IPS-NIHi7 (cell line): ENCODE measurements at regions not wholly inside any gene's neighbourhood (a gene's known extent, or its start where the extent isn't known, plus 50 kb on each side); places are given as distances from the start of the nearest gene placed in this dataset.
"Not testable (repeated sequence)": the region's sequence is repeated elsewhere in the genome, so short reads cannot be mapped to it uniquely, and the experiment has no call there.

Source experiments
- DNase-seq: peaks from one replicate; pipeline ENCODE4 v3.0.0; 2012; ENCODE audit warnings: mixed read lengths; ENCODE audit errors: extremely low spot score

DNA sequence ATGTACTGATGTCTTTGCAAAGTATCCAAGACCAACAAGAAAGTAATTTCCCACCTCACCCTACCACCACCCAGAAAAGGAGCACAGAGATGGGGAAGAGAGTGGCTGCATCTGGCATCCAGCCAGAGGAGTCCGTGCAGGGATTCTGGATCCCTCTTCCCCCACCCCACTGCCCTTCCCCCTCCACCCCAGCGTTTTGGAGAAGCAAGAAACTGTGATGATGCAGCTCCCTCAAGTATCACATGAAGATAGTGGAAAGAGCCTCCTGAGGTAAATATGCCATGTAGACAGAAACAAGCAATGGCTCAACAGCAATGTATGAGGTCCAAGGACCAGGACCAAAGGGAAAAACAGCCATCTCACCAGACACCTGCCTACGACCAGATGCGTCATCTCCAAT, 153.8 kb downstream of the DEPDC1B start:
- DNase-seq, result no peak

DNA sequence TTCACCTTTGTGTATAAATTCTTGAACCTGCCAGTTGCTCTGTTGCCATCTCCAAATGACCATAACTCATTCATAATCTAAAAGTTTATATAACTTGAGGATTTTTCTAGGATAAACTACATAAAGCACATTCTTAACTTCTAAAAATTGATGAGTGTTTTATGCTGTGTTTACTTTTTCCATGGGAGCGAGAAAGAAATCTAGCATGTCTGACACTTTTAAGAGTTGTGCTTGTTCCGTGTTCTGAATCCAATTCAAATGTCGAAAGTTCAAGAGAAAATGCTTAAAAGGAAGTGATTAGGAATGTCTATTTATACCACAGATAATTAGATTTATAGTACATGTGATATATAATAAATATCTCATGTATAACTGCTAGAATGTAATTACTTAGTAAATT, 154.4 kb downstream of the DEPDC1B start:
- DNase-seq, result no peak

DNA sequence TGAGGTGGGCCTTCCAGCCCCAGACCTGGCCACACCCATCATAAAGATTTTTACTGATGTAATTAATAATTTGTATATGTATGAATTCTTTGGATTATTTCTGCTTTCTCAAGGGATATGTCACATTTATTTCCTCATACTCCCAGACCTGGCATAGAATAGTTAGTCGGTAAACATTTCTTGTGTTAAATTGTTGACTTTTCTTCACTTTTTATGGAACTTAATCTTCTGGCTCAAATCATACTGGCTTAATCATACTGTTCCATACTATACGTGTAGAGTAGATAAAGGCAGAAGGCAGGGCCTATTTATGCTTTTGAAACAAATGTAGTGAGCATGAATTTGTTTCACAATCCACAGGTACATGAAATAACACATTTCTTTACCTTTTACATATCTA, 155.8 kb downstream of the DEPDC1B start:
- DNase-seq, result no peak

DNA sequence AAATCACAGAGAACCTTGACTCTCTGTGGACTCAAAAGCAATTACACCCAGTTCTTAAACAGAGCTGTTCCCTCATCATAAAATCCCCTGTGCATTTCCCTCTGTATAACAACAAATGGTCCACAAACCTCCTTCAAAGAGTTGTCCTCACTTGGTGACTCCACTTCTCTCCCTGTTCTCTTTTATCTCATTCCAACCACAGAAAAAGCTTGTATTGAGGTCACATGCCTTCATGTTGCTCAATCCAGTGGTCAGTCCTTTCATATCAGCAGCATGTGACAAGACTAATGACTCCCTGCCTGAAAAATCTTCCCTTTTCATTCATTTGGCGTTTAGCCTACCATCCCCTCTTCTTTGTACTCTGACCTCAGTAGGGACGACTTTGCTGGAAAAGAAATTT, 158.0 kb downstream of the DEPDC1B start:
- DNase-seq, result no peak

DNA sequence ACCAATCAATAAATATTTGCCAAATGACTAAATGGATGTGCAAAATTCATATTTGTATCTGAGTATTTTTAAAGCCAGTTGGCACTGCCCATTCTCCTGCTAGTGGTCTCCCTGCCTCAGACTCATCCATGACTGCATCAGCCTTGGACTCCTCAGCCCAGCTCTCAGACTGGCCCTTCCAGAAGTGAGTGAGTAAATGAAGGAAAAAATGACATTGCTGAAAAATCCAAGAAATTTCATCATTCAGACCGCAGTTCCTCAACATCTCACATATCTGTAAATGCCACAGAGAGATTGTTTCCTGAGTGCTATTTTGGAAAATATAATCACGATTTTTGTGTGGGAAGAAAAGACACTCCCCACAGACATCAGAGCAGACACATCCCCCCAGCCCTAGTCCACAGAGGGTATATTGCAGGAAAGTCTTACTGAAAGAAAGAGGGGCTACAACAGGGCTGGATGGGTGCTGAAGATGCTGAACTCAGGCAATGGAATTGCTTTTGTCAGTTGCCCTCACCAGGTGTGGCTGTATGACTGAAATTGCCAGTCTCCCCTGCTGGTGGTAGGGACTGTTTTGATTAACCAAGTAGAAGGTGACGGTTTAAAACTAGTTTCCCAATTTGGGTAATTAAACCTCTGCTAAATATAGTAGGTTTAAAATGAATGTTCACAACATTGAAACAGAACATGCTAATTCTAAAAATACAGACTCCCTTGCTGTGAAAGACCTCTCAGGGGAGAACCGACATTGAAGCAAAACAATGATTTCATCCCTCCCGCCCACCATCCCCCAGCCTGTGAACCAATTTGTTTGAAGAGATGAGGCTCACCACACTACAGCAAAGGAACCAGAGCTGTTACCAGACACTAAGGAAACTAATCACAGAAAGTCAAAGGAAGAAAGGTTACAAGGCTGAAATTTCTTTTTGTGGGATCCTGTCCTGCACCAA, 158.8 kb downstream of the DEPDC1B start:
- peak; percentile 42 for DNase-seq

DNA sequence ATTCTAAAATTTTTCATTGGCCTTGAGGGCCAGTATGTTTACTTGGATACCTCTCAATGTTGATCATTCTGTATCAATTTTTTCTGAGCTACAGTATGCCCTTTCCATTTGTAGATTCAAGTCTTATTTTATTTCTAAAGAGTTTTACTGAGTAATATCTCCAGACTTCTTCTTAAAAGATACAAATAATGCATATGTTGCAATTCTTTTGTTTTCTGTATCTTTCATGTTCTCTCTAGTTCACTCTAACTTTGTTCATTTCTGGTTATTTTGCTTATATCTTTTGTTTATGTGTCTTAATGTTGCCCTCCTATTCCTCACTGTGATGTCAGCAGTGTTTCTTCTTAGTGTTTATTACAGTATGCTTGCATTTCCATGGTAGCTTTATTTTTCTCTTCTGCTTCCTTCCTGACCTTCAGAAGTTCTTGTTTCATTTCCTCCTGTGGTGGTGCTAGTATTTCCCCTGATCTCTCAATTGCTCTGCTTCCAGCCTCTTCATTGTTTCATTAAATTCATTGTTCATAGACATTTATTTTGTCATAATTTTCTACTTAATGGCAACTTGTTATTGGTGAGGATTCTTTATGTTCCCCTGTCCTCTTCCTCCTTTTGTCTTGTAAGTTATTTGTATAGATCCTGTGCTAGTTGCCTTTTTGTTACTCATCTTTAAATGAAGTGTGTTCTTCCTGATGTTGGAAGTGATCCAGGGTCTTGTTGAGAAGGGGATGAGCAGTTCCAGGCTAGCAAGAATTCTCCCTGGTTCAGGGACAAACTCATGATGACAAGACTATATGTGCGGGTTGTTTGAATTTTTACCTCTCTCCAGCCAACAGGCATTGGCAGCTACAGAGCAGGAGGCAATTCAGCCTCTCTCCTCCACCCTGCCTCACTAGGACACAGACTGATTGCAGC, 160.8 kb downstream of the DEPDC1B start:
- DNase-seq, result no peak

DNA sequence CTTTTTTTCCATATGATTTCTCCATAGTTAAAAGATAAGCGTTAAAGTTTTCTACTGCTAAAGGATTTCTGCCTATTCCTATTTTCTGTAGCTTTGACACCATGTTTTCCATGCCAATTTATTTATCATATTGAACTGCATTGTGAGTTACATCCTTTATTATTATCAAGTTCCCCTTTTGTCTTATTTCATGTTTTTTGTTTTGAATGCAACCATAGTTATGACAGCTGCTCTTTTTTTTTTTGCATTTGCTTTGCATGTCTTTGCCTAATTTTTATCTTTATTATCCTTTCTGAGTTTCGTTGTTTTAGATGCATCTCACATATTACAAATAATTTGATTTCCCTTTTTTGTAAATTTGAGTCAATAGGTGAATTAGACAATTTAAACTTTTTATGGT, 161.5 kb downstream of the DEPDC1B start:
- DNase-seq, result no peak

DNA sequence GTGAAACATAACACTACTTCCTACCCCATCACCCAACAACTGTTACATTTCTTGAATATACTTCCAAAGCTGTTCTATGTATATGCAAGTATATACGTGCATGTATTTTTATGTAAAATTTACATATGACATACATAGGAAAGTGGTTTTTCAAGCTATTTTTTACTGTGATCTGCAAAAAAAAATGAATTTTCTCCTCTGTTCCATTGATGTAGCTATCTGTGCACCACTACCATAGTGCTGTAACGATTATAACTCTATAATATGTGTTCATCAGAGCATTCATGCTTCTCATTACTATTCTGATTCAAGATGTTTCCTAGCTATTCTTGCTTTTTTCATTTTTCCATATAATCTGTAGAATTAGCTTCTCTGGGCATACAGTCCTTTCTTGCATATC, 164.0 kb downstream of the DEPDC1B start:
- DNase-seq, result no peak

DNA sequence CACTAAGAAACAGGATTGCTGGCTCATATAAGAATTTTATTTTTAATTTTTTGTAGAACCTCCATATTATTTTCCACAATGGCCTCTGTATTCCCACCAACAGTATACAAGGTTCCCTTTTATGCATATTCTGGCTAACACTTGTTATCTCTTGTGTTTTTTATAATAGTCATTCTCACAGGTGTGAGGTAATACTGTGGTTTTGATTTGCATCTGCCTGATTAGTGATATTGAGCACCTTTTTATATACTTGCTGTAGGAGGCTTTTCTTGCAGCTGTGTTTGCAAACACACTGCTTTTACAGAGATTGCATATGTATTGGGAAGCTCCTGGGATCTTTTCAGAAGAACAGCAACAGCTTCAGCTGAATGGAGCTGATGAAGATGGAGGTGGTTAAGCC, 164.8 kb downstream of the DEPDC1B start:
- DNase-seq, result no peak

DNA sequence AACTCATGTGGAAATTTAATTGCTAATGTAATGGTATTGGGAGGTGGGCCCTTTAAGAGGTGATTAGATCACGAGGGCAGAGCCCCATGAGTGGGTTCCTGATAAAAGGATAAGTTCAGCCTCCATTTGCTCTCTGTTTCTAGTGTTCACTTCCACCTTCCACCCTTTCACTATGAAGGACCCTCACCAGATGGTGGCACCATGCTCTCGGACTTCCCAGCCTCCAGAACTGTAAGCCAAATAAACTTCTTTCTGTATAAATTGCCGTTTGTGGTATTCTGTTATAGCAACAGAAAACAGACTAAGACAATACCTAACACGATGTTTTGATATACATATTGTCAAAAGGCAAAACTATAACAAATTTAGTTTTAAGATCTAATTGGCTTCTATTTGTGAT, 166.2 kb downstream of the DEPDC1B start:
- no peak for DNase-seq

DNA sequence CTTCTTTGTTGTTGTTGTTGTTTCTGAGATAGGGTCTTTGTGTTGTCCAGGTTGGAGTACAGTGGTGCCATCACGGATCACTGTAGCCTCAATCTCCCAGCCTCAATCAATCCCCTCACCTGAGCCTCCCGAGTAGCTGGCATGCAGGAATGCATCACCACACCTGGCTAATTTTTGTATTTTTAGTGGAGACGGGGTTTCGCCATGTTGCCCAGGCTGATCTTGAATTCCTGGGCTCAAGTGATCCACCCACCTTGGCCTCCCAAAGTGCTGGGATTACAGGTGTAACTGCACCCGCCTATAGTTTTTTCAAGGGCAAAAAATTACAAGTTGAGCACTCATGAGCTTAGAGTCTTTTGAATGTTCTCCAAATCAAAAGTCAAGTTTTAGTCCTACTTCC, 167.2 kb downstream of the DEPDC1B start:
- not testable (repeated sequence) for DNase-seq

DNA sequence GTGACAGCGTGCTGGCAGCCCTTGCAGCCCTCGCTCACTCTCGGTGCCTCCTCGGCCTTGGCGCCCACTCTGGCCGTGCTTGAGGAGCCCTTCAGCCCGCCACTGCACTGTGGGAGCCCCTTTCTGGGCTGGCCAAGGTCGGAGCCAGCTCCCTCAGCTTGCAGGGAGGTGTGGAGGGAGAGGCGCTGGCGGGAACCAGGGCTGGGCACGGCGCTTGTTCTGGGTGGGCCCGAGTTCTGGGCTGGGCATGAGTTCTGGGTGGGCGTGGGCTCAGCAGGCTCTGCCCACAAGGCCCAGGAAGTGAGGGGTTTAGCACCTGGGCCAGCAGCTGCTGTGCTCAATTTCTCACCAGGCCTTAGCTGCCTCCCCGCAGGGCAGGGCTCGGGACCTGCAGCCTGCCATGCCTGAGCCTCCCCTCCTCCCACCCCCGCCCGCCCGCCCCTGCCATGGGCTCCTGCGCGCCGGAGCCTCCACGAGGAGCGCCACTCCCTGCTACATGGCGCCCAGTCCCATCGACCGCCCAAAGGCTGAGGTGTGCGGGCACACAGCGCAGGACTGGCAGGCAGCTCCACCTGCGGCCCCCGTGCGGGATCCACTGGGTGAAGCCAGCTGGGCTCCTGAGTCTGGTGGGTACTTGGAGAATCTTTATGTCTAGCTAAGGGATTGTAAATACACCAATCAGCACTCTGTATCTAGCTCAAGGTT, 169.7 kb downstream of the DEPDC1B start:
- DNase-seq, result not testable (repeated sequence)

DNA sequence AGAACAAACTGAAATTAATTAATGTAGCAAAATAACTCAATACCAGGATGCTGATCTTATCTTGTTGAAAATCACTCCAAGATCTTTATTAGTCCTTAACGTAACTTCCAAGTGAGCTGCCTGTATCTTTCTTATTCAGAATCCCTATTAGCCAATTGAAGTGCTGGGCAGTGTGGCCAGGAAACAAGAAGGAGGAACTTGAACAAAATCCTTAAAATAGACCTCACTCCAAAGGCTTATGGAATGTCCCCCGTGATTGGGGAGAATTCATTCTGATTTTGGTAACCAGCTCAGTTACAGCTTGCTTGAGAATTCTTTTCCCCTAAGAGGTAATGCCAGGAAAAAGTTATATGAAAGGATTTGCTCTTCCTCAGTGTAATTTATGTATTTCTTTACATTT, 171.0 kb downstream of the DEPDC1B start:
- DNase-seq, result no peak

DNA sequence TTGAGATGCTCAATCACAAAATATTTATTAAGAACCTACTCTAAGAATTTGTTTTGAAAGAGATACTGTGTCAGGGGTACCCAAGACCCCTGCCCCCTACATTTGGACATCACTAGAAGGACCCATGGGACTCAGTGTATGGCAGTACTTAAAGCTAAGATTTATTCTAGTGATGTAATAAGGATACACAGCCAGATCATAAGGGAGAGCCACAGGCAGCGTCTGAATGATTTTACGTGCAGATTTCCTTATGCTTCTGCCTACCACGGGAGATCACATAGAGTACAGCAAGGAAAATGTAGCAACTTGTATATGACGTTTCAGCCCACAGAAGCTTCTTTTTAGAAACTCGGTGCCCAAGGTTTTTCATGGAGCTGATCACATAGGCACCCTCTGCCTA, 172.9 kb downstream of the DEPDC1B start:
- DNase-seq, result no peak

DNA sequence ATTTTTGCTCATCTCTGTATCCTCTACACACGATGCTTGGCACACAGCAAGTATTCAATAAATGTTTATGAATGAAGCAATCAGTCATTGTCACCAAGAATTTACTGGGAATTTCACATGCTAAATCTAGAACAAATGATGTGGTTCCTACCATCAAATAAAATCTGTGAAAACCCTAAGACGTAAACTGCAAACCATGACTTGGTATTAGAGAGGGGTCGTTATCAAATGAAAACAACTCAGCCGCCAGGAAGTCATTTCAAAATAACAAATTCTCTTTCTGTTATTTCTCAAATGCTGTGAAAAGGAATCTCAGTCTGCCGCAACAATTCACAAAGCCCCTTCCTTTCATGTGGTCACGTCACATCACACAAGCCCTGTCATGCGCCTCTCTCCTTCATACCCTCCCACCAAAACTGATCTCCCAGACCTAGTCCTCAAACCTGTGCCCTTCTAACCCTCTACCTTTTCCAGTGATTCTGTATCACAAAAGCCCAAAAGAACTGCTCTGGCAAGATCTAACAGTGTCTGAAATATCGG, 173.6 kb downstream of the DEPDC1B start:
- no peak for DNase-seq

DNA sequence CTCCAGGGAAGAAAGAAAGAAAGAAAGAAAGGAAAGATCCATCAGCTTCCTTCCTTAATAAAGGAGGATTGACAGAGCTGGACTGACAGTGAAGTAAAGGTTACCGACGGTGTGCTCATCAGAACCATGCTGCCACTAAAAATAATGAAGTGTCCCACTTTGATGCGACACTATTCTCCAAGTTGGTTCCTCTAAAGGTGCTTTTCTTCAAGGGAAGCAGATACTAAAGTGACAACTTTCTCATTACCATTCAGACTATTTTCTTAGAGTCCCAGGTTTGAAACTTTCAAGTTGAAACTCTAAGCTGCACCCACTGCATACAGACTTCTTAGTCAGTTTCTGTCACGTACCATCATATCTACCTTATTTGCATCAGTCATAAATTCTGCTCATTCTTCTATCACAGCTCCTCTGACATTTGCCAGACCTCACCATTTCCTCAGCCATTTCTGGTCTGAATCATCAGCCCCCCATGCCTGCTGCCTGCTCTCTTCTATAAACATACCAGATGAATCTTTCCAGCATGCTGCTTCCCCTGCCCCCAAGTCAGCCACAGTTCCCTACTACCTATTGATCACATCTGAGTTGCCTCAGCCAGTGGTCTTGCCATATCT, 177.6 kb downstream of the DEPDC1B start:
- DNase-seq, result no peak

DNA sequence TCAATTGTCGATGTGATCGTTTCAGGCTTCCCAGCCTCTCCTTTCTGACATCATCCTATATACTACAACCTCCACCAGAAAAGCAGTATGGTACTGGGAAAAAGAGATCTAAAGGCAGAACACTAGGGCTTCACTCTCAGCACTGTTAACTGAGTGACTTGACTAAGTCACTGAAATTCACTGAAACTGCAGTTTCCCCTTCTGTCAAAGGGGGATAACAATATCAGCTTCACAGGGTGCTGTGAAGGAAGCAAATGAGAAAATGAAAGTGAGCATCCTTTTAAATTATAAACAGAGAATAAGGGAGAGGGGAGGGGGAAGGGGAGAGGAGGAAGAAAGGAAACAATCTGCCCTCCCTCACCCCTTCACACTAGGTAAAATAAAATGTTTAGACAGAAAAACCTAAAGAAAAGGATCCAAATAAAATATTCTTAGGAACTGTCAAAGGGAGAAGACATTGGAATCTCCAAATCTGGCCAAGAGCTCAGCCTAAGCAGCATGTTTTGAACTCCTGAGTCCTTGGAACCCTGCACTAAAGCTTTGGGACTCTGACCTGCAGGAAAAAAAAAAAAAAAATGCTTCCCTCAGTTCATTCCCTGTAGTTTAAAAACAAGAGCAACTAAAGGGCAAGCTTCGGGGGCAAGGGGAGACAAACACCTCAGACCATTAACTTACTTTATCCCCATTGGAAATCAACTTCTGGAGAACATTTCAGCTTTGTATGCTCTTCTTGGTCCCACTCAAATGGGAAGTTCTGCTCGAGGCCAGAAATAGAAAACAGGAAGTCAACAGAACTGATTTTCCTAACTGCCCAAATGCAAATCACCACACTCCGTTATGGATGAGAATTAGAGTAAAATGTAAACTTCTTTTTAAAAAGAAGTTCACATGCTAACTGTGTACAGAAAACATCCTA, 178.3 kb downstream of the DEPDC1B start:
- DNase-seq, result no peak

DNA sequence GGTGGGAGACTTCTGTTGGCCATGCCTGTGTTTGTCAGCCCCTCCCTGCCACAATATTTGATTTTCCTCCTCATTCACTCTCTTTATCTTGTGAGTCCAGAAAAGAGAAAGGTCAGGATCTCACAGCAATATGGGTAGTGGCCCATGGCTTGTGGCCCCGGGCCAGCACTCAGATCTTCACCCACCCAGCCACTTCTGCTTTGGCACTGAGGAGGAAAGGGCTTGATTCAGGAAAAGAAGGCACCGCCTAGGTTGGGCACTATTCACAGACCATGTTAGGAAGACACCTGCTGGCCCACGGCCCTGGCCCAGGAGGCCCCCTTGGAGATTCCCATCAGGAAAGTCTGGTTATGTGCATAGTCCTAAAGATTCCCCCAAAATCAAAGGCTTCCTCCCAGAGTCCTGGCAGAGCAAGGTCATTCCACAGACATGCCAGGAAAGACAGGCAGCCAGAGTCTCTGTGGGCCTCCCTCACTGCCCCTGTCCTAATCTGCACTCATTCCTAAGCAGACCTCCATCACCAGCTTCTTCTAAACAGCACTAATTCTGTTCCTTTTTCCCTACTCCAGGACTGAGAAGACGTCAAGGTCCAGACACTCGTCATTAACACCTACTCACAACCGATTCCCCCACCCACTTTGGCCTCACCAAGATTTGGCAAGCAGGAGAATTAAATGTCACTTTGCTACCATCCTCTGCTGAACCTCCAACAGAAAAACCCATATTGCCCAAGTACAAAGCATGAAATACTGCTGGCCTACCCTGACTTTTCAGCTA, 179.3 kb downstream of the DEPDC1B start:
- no peak for DNase-seq

DNA sequence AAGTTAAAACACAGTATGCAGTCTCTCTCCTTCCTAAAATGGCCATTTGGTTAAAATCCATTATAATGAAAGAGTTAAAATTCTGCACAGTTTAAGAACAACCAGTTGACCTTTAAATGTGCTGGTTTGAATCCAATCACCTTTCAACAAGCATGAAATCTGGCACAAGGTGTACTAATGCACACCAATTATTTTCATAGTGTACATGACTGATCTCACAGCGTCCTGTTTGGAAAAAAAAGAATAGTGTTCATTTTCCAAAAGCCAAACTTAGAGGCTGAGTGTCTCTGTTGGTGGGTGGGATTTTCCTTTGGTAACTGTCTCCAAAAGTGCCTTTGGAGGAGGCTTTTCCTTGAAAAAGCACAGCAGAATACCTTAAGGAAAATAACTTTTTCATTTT, 180.6 kb downstream of the DEPDC1B start:
- DNase-seq, result no peak
